ENCODE measurements at regions not wholly inside any gene's neighbourhood (a gene's known extent, or its start where the extent isn't known, plus 50 kb on each side); places are given as distances from the start of the nearest gene placed in this dataset.

DNA sequence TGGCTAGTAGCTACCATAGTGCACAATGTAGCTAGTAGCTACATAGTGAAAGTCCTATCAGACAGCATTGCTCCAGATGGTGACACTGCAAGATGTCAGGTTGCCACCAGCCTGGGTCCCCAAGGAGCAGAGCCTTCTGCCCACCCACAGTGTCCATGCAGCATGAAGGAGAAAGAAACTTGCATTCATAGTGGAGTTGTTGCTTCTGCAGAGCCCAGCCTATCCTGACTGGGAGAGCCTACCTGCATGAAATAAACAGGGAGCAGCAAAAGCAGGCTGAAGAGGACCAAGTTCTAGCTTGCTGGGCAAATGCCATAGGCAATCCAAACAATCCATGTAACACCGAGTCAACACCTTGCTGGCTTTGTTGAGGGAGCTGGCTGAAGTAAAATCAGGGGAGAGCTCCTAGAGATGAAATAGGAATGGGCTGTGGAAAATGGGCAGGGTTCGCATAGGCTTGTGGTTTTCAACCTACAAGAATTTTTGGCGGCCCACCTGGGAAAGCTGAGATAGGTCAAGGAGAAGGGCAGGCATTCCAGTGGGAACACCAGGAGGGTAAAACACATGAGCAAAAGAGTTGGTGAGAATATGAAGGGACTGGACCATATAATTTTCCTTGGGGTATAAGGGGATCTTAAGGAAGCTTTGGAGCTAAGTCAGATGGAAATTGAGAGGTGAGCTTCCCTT is 195.8 kb downstream of the CYP26B1 start:
- no peak for DNase-seq

DNA sequence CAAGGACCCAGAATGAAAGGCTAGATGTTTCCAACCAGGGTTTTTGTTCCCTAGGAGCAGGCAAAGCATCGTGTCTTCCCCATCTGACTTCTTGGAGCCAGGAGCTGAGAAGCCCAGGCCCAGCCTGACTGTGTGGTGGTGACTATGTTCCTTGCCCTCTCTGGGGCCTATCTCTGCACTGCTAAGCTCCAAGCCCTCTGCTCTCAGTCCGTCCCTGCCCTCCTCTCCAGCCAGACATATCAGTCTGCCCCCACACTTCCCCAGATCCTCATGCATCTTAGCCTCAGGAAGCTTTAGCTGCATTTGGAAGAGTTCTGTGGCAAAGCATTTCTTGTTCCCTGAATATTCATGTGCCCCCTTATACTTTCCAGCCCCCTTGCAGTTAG is 196.6 kb downstream of the CYP26B1 start:
- no peak for DNase-seq

DNA sequence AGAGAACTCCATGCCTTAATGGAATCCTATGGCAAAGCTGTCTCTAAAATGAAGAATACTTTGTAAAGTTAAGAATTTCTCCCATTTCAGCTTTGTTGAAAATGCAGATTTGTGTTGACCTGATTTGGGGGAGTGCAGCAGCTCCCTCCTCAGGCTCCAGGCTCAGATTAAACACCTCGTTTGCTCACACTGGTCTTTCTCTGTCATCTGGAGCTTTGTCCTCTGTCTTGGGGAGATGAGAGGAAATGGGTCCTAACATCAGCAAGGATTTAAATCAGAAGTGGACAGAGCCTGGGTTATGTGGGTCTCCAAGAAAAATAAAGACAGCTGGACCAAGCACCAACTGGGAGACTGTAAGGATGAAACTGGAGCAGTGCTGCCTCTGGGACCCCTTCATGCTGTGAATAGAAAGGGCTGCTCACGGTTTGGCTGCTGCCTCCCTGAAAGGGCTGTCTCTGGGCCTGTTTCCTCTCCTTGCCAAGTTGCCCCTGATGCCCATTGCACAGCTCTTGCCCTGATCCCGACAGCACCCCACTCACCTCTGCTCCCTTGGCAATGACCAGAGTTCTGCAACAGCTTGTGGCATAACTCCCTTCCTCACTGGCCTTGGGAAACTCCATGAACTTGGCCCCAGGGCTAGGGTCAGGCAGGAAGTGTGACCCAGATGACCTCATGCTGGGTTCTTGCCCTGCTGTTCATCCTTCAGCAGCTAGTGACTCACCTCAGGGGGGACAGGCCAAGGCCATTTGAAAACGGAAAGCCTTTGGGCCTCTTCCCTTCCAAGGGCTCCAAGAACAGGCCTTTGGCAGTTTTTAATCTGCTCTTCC is 197.2 kb downstream of the CYP26B1 start:
- DNase-seq, result no peak

DNA sequence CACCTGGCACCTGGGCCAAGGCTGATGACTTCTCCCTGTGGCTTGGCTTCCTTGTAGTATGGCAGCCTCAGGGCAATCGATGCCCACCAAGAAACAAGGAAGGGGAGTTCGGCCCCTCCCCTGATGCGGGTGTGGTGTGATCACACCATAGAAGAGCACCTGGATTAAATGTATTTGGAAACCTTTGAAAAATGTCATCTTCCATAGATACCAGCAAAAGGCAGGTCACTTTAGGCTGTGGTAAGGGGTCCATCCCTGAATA is 198.2 kb downstream of the CYP26B1 start:
- DNase-seq, result no peak

DNA sequence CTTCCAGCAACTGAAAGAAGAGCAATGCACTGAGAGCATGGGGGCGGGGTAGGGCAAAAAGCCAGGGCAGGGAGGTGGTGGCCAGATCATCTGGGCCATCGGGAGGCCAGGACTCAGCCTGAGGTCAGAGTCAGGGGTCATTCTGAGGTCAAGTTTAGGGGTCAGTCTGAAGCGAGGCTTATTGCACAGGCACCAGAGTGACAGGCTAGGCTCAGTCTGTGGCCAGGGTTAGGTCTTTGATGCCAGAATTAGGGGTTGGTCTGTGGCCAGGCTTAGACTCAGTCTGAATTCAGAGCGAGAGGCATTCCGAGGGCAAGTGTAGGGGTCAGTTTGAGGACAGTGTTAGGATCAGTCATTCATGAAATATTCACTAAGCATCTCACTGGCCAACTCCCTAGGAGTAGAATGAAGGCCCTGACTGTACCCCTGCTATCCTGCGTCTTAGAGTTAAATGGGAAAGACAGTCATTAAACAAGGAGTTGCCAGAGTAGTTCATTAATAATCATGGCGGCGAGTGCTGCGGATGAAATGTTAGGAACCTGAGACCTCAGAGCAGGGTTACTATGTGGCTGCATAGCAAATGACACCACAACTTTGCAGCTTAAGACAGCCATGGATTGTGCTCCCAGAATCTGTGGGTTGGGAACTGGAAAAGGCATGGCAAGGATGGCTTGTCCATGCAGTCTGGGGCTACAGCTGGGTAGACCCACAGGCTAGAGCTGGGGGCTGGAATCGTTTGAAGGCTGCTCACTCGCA is 198.7 kb downstream of the CYP26B1 start:
- DNase-seq, result no peak

DNA sequence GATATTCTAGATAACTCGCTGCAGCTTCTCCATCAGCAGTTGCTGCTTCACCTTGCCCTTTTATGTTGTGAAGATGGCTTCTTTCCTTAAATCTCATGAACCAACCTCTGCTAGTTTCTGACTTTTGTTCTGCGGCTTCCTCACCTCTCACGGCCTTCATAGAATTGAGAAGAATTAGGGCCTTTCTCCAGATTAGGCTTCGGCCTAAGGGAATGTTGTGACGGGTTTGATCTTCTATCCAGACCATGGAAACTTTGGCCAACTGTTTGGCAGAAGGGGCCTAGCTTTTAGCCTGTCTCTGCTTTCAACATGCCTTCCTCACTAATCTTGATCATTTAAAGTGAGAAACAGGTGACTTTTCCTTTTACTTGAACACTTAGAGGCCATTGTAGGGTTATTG is 199.9 kb downstream of the CYP26B1 start:
- DNase-seq, result no peak

DNA sequence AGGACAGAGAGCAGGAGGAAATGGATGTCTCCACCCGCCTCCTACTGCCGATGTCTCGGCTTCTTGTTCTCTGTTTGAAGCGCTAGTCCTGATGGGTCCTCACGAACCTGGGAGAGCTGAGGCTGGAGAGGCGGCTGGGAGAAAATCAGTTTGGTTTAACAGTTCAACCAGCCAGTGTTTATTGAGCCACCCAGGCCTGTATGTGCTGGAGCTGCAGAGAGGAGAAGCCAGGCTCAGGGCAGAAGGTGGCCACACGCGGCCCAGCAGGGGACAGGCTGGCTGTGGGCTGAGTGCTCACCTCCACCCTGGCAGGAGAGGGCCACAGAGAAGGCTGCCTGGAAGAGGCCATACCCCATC is 202.1 kb downstream of the CYP26B1 start:
- no peak for DNase-seq

DNA sequence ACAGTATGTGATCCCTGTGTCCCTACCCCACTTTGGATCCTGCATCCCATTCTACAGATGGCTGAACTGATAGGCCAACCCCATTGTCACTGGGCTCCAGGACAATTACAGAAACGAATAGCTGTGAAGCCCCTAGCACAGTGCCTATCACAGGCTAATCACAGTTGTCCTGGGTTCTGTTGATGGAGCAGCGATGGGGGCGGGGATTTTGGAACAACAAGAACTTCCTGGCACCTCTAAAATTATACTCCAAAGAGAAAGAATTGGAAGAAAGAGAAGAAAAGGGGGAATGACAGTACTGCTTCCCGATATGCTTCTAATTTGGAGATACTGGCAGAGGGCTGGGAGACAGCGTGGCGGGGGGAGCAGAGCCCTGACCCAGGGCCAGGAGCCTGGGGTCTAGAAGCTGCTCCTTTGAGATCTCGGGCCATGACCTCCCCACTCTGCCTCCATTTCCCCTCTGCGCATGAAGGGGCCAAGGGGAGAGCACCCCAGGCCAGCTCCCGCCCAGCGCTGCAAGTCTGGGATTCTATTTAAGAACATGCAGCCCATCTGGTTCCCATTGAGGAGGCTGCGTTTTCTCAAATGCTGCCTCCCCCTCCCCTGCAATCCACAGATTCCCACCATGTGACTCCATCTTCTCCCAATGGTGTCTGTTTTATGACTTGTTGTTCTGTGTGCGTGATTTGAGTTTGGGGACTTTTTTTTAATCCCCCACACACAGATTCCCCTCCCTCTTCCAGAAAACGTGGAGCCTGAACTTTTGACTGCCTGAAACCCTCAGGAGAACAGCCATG is 202.7 kb downstream of the CYP26B1 start:
- no peak for DNase-seq

DNA sequence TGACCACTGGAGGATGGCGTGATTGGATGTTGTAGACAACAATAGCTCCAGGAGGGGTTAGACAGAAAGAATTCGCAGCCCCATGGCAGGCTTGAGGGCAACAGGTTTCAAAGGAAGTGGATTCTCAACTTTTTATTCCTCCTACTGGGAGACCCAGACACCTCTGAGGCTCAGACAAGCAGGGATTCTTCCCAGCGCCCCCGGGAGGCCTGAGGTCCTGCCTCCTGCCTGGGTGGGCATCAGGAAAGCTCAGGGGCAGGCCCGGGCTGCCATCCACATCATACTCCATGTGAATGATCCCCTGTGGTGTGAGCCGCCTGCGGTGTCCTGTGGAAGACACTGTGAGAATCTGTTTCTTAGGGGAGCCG is 203.5 kb downstream of the CYP26B1 start:
- DNase-seq, result no peak

DNA sequence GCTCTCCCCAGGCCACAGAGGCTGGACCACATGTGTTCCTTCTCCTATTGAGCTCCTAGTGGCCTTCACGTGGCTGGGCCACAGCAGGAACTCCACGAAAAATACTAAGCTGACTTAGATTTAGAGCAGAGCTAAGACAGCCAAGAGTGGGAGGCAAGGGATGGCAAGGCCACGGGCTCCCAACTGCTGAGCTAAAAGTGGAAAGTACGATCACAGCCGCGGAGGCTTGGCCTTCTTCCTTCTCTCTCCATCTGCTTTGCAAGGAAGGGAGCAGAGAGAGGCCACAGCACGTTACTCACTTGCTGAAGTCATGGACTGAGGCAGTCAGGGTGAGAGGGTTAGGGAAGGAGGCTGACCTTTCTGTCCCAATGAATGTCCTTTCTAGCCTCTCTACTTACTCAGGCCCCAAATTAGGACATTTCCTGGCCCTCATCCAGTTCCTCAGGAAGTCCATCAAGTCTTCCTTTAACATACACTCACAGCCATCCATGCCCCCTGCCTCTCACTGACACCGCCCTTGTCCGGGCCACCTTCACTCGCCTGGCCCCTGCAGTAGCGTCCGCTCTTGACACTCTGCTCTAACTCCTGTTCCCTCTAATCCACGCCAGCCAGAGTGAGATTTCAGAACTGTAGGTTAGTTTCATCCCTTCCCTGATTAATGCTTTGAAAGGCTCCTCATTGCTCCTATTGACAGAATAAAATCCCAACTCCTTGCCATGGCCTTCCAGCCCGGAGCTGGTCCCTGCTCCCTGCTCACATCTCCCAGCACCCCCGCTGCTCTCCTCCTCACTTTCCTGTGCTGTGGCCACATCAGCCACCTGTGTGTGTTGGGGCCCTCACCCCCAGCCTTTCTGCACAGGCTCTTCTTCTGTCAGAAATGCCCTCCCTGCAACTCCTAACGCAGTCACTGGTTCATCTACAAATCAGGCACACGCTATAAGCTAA is 204.2 kb downstream of the CYP26B1 start:
- DNase-seq, result no peak

DNA sequence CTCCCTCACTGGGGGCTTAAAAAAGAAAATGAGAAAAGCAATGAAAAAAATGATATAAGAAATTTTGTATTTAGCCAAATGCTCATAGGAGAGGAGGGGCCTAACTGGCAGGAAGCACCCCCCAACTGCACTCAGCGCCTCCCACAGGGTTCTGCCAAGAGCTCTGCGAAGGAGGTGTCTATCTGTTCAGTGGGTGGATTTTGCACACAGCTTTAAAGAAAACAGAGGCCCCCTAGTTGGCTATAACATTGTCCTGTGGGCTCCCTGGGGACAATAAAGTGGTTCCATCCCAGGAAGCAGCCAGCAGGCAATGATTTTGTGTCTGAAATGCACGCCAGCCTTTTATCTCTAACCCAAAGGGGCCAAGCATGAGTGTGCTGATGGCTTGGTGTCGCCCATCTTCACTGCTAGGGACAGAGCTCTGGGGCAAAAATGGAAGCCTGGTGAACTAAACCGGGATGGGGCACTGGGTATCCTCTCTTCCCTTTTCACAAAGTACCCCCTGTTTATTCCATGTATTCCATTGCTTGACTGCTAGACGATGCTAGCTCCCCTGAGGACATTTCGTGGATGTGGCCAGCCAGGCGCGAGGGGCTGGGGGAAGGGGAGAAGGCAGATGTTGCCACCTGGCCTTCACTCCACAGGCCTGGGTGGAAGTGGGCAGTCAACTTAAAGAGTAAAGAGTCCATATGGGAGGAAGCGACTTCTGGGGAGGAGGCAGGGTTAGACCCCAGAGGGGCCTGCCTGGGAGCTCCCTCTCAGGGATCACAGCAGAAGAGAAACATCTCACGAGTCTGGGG is 205.7 kb downstream of the CYP26B1 start:
- no peak for DNase-seq

DNA sequence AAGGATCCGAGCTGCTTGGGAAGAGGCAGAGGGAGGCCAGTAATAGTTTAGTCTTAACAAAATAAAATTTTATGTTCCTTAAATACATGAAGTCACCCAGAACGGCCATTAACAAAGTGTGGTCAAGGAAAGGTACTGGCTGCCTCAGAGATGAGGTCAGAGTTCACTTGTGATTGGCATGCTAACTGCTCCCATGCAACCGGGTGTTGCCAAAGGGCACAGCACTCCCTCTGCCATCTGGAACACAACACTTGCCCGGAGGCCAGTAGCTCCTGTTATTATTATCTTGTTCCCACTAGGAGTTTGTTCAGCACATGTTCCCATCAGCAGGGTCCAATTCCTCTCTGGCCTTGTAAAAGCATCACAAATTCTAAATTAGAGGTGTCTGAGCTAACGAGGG is 207.0 kb downstream of the CYP26B1 start:
- no peak for DNase-seq

DNA sequence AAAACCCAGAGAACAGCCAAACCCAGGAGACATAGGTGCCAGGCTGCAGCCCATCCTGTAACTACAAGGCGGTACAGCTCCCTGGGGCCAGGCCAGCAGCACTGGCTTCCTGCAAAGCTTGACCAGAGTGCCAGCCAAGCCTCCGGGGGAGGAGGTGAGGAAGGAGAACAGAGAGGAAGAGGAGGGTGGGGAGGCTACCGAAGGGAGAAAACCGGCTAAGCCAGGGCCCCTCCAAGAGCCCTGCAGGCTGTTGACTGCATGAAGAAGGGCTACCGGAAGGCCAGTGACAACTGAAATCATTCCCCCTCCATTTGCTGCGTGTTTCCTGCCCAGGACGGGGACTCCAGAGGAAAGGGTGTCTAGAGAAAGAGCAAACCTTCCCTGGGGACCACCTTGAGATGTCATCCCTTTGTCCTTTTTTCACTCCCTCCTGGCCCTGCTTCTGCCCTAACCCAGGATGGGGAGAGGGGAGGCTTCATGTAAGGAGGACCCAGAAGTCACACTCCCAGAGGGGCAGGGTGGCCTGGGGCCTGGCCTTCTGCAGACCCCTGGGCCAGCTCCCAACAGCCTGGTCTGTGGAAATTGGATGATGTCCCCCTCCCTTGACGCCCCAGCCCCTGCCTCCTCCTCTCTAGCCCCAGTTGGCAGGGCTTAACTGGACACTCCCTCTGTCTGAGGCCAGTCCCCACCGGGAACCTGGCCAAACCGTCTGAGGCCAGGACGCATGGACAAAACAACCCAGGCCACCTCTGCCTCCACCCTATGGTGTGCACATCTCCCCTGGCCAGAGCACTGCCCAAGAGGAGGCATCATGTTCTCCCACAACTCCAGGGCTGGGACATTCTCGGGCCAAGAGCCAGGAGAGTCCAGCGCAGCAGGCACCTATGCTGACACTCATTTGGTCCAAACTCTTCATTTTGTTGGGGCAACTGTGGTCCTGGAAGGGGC is 207.8 kb downstream of the CYP26B1 start:
- DNase-seq, result no peak

DNA sequence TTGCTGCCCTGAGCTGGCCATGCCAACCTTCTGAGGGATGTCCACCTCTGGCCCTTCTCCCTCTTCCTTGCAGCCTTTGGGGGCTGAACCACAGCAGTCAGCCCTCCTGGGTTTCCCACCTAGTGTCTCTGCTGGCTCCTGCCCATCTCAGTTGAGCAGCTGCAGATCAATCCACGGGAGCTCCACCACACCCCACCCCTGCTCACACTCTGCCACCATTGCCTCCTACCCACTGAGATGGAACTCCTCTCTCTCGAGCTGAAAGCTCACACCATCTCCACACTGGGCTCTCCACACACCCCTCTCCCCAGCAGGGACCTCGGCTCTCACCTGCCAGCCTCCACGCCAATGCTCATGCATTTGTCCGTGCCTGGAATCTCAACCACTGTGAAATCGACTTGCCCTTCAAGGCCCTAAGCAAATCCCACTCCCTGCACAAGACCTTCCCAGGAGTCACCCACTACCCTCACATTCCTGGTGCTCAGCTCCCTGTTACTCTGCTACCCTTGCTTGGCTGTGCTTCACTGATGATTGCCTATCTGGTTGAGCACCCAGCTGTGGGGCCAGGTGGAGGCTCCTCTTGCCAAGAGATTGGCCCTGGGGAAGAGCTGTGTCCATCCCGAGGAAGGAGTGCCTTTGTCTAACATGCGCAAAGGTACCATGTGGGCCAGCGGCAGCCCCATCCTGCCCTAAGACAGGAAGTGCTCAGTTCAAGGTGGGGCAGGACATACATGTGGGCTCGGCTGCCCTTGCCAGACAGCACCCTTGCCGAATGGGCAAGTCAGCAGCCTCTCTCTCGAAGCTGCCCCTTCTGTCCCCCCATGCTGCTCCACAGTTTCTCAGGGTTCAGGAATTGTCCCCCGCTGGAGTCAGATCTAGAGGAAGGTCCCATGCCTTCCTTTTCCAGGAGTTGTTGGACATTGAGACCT is 208.7 kb downstream of the CYP26B1 start:
- DNase-seq, result no peak

DNA sequence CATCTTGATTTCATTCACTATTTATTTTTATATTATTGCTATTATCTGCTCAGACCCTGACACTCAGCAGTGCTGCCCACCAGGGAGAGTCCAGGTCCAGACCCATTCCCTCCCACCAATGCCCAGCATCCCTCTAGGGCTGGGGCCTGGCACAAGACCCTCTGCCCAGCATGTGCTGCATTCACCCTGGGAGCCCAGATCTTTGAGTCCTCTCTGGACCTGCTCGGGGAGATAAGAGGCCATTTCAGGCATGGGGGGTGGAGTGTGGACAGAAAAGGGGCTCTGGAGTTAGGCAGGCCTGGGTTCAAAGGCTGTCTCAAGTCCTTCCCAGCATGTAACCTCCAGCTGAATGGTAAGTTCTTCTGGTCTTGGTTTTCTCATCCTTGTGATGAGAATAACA is 209.6 kb downstream of the CYP26B1 start:
- no peak for DNase-seq

DNA sequence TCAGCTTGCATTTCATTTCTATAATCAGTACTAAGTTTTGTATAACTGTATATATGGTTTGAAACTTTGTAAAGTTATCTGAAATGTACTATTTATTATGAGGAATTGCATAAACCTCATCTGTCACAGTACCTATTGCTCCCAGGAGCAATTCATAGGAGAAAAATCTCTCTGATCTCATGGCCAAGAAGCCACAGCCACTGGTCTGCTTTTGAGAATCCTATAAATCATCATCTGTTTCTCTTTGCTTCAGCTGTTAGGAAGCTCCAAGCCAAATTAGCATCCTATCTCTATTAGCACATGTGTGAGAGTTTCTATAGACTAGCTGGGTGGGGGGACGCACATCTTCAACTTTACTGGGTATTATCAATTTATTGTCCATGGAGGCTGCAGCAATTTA is 210.3 kb downstream of the CYP26B1 start:
- no peak for DNase-seq

DNA sequence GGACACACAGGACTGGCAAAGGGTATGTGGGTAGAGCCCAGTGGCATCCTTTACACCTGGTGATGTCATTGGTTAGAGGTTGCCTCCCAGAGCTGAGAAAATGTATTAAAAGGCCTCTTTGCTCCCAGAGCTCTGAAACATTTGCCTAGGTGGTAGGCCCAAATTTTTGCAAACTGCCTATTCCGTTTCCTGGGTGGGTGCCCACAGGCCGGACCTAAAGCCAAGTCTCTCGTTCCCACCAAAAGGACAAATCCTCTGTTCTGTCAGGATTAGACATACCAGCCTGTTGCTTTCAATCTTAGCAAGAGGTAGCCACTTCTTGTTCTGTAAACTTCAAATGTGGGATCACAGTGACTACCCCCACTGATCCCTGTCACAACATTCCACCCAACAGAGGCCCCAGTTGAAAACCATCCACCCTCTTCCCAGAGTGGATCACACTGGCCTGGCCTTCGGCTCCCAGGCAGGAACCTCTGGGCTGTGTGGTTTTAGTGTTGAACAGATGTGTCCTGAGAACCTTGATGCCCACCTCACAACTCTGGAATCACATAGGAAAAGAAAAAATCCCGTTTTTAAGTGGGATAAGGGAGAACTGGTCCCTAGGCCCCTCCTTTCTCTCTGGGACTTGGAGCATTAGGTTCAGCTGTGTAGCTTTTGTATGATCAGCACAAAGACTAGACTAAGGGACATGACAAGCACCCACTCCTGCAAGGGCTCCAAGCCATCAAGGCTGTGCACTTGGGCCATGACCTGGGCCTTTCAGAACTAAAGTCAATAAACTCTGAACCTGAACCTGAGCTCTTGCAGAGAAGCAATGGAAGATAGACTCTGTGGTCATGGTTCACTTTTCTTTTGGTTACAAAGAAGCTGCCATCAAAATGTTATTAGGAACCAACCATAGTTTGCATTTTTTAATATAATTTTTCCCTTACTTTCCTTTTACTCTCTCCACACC is 211.3 kb downstream of the CYP26B1 start:
- no peak for DNase-seq

Data from NK-92 treated with Interleukin-12 subunit alpha and Interleukin-12 subunit beta, amount 100 ng/mL, for 24 hours (cell line).